SK-N-SH (cell line): ENCODE measurements at regions not wholly inside any gene's neighbourhood (a gene's known extent, or its start where the extent isn't known, plus 50 kb on each side); places are given as distances from the start of the nearest gene placed in this dataset.

ENCODE experiments used
- ELF1 ChIP-seq: IDR thresholded peaks from 2 replicates; pipeline ENCODE4 v1.4.0; 2012
- NFIC ChIP-seq: IDR thresholded peaks from 2 replicates; pipeline ENCODE4 v1.4.0; 2012; ENCODE audit warnings: borderline replicate concordance
- POLR2AphosphoS5 ChIP-seq: IDR thresholded peaks from 2 replicates; pipeline ENCODE4 v1.6.1; 2012; ENCODE audit warnings: low read depth, low read length
- RCOR1 ChIP-seq: fragments of 150-350 bp; IDR thresholded peaks from 2 replicates; pipeline ENCODE4 v1.6.1; 2017; ENCODE audit warnings: antibody characterized with exemption, low read length
- SIN3A ChIP-seq: IDR thresholded peaks from 2 replicates; pipeline ENCODE4 v1.6.1; 2012; ENCODE audit warnings: low read depth, mild to moderate bottlenecking, low read length, moderate library complexity, borderline replicate concordance
- SMC3 ChIP-seq: IDR thresholded peaks from 2 replicates; pipeline ENCODE4 v1.6.1; 2012; ENCODE audit warnings: low read depth, low read length, improper control_type of control experiment
- TF ChIP-seq, protein P1 (sequence below): fragments of 200-600 bp; sonication (generic); IDR thresholded peaks from 2 replicates; pipeline ENCODE4 v1.6.1; 2017; ENCODE audit warnings: antibody characterized with exemption, mild to moderate bottlenecking, moderate library complexity
- TF ChIP-seq, protein P2 (sequence below): IDR thresholded peaks from 2 replicates; pipeline ENCODE4; 2012

DNA sequence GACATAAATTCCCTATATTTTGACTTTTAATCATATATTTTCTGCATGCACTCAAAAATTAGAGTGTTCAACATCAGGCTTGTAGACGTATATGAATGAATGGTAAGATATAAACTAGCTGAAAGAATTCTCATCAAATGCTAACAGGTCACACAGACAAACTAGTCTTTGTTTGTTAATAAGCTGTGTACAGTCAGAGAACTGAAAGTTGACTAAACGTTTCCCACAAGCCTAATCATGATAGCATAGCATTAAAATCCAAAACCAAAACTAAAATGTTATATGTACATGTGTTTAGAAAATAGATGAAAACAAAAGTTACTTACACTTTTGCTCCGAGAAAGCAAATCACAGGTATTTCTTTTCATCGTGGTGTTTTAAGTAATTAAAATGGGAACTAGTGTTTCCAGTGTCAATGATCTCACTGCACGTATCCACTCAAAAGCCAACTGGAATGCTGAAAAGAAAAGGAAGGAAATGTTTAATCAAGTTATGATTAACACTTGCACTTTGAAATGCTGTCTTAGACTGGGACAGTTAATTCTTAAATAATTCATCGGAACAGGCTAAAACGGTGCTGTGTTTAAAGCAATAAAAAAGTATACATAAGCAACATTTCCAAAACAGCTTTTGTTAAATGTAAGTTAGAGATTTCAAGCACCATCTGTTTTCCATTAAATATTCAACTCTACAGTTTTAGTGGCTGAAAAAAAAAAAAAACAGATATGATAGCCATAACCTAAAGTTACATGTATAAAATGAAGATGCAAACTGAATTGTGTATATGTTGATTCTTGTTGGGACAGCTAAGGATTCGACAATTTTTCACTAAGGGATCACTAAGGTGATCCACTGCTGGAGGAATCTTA is 291.9 kb upstream of the PDE4D start:
- TF ChIP-seq, protein P1, sequence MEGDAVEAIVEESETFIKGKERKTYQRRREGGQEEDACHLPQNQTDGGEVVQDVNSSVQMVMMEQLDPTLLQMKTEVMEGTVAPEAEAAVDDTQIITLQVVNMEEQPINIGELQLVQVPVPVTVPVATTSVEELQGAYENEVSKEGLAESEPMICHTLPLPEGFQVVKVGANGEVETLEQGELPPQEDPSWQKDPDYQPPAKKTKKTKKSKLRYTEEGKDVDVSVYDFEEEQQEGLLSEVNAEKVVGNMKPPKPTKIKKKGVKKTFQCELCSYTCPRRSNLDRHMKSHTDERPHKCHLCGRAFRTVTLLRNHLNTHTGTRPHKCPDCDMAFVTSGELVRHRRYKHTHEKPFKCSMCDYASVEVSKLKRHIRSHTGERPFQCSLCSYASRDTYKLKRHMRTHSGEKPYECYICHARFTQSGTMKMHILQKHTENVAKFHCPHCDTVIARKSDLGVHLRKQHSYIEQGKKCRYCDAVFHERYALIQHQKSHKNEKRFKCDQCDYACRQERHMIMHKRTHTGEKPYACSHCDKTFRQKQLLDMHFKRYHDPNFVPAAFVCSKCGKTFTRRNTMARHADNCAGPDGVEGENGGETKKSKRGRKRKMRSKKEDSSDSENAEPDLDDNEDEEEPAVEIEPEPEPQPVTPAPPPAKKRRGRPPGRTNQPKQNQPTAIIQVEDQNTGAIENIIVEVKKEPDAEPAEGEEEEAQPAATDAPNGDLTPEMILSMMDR = no peak
- TF ChIP-seq SIN3A (no peak), SMC3 (no peak), NFIC (no peak), POLR2AphosphoS5 (no peak), ELF1 (no peak), RCOR1 (no peak)
- TF ChIP-seq, protein P2, sequence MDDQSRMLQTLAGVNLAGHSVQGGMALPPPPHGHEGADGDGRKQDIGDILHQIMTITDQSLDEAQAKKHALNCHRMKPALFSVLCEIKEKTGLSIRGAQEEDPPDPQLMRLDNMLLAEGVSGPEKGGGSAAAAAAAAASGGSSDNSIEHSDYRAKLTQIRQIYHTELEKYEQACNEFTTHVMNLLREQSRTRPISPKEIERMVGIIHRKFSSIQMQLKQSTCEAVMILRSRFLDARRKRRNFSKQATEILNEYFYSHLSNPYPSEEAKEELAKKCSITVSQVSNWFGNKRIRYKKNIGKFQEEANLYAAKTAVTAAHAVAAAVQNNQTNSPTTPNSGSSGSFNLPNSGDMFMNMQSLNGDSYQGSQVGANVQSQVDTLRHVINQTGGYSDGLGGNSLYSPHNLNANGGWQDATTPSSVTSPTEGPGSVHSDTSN = no peak
